PC-3 (cell line): ENCODE measurements at regions not wholly inside any gene's neighbourhood (a gene's known extent, or its start where the extent isn't known, plus 50 kb on each side); places are given as distances from the start of the nearest gene placed in this dataset.

ENCODE experiments used
- ATAC-seq: fragments of 200-7000 bp; cut with Tn5 transposase; 2 replicates; pipeline ENCODE4 v1.9.1; 2020; ENCODE audit warnings: mild to moderate bottlenecking, moderate library complexity
- BruUV-seq: library from RNA; stranded (reverse); fragments of 400-500 nt; replicated peaks from 2 replicates; lab custom pipeline; 2021; lab: Mats Ljungman, UMichigan
- CTCF ChIA-PET: fragments of 300-600 bp; sonication (Branson Sonifier 250); formaldehyde crosslinking; loops from one replicate; lab custom pipeline; 2022; ENCODE audit warnings: antibody characterized with exemption; lab: Charles Lee
- POLR2A ChIA-PET: fragments of 300-600 bp; sonication (Branson Sonifier 250); formaldehyde crosslinking; loops from one replicate; lab custom pipeline; 2022; ENCODE audit warnings: antibody characterized with exemption; ENCODE audit not compliant: unreplicated experiment; lab: Charles Lee
- DNase-seq: peaks from one replicate; pipeline ENCODE4 v3.0.0-alpha.2; 2015
- H2AFZ ChIP-seq: fragments of 300-600 bp; sonication (generic); 2 replicates; pipeline ENCODE4 v1.6.0; 2016; ENCODE audit warnings: antibody characterized with exemption, low read length
- H3F3A ChIP-seq: fragments of 300-600 bp; sonication (generic); one replicate; pipeline ENCODE4 v1.6.0; 2017; ENCODE audit warnings: antibody characterized with exemption, low read length, control low read depth, mild to moderate bottlenecking; ENCODE audit not compliant: unreplicated experiment
- H3K27ac ChIP-seq: fragments of 300-600 bp; sonication (generic); 2 replicates; pipeline ENCODE4 v1.5.1; 2016; ENCODE audit warnings: mild to moderate bottlenecking, low read length
- H3K27me3 ChIP-seq: fragments of 300-600 bp; sonication (generic); 2 replicates; pipeline ENCODE4 v1.6.1; 2016; ENCODE audit warnings: low read length, mixed read lengths
- H3K36me3 ChIP-seq: fragments of 300-600 bp; sonication (generic); 2 replicates; pipeline ENCODE4 v1.6.1; 2016; ENCODE audit warnings: low read depth, mixed run types, low read length, mixed read lengths
- H3K4me1 ChIP-seq: fragments of 300-600 bp; sonication (generic); 2 replicates; pipeline ENCODE4 v1.5.1; 2016; ENCODE audit warnings: low read length; ENCODE audit not compliant: insufficient read depth
- H3K4me2 ChIP-seq: fragments of 300-600 bp; sonication (generic); 2 replicates; pipeline ENCODE4 v1.6.0; 2016; ENCODE audit warnings: low read length
- H3K4me3 ChIP-seq: fragments of 300-600 bp; sonication (generic); 2 replicates; pipeline ENCODE4 v1.5.1; 2016; ENCODE audit warnings: mild to moderate bottlenecking, low read length, mixed read lengths
- H3K79me2 ChIP-seq: fragments of 300-600 bp; sonication (generic); 2 replicates; pipeline ENCODE4 v1.6.1; 2017; ENCODE audit warnings: low read length, mixed read lengths
- H3K9ac ChIP-seq: fragments of 300-600 bp; sonication (generic); 2 replicates; pipeline ENCODE4 v1.6.0; 2016; ENCODE audit warnings: mild to moderate bottlenecking, low read length
- H3K9me2 ChIP-seq: fragments of 300-600 bp; sonication (generic); replicated peaks from 2 replicates; pipeline ENCODE4 v1.6.1; 2016; ENCODE audit warnings: mixed run types, low read length, mixed read lengths
- H3K9me3 ChIP-seq: fragments of 300-600 bp; sonication (generic); 2 replicates; pipeline ENCODE4 v1.6.1; 2016; ENCODE audit warnings: low read length, mixed read lengths
- H4K20me1 ChIP-seq: fragments of 300-600 bp; sonication (generic); 2 replicates; pipeline ENCODE4 v1.6.1; 2016; ENCODE audit warnings: low read length, mixed read lengths
- CTCF ChIP-seq: fragments of 300-600 bp; sonication (generic); conservative IDR thresholded peaks from 2 replicates; pipeline ENCODE4 v1.5.1; 2017; ENCODE audit warnings: antibody characterized with exemption, low read depth, mild to moderate bottlenecking, low read length
- EZH2 ChIP-seq: fragments of 300-600 bp; sonication (generic); IDR thresholded peaks from one replicate; pipeline ENCODE4 v1.6.1; 2017; ENCODE audit warnings: antibody characterized with exemption, mild to moderate bottlenecking, low read length; ENCODE audit not compliant: unreplicated experiment
- EZH2phosphoT487 ChIP-seq: fragments of 300-600 bp; sonication (generic); IDR thresholded peaks from 2 replicates; pipeline ENCODE4 v1.6.1; 2018; ENCODE audit warnings: mild to moderate bottlenecking, antibody characterized with exemption, low read length, borderline replicate concordance
- intact Hi-C: fragments of 100-400 bp; cut with micrococcal nuclease; formaldehyde crosslinking; loops from 2 replicates; pipeline ENCODE4 v1.9.0; 2023

DNA sequence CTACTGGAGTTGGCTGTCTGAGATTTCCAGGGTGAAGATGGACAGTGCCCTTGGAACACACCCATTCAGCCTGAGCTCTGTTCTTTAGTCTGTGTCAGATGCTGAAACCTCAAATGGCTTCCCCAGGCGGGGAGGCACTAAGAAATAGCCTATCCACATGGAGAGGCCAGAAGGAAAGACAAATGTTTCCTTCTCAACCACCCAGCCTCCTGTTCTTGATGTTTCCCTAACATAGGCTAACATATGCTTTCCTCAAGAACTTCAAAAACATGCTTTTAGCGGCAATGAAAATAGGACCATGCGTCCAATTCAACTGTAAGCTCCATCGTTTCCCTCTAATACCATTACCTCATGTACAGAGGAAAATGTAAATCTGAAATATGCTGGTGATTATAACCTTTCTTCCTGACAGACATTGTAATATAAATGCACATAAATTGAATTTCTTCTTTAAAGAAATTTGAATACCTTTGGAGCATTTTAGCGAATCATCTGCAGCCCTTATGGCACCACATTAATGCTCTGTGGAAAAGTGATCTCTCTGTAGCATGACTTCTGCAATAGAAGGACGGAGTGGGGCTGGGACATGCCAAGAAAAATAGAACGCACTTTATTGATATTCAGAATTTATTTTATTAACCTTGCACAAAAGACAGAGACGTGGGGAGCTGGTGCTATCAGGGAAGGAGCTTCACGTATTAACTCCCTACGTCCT is 60.1 kb downstream of the IRX3 start:
- no peak for TF ChIP-seq EZH2phosphoT487
- no peak for TF ChIP-seq EZH2
- TF ChIP-seq CTCF, result no peak
- no peak for DNase-seq
- Histone ChIP-seq H3K9me3 (no peaks in the 10 kb centered on the region), H3K9me2 (no peaks in the 10 kb centered on the region), H3K4me1 (no peaks in the 10 kb centered on the region), H3K27ac (no peak overlapping the region), H3K4me3 (no peak overlapping the region), H3K36me3 (no peaks in the 10 kb centered on the region), H3K27me3 (no peaks in the 10 kb centered on the region; the same call in 1 of the 2 replicates), H4K20me1 (no peaks in the 10 kb centered on the region), H3F3A (no peaks in the 10 kb centered on the region), H3K79me2 (no peaks in the 10 kb centered on the region), H3K4me2 (no peak overlapping the region), H3K9ac (no peak overlapping the region), H2AFZ (no peak overlapping the region)
- no TSS peak for BruUV-seq
- POLR2A ChIA-PET, result no interaction called here
- CTCF ChIA-PET, result no interaction called here
- no peak for ATAC-seq
- intact Hi-C loops, result no loop called here

GRCh38 chr16:54219709-54220108 is 66.9 kb downstream of the IRX3 start:
- no TSS peak for BruUV-seq
- Histone ChIP-seq H3K9ac (no peak overlapping the region), H3K27me3 (peaks cover 6% of the 10 kb centered on the region; the same call in 1 of the 2 replicates), H3K9me2 (no peaks in the 10 kb centered on the region), H3K27ac (no peak overlapping the region), H2AFZ (no peak overlapping the region), H3K79me2 (no peaks in the 10 kb centered on the region), H3K36me3 (no peaks in the 10 kb centered on the region), H4K20me1 (no peaks in the 10 kb centered on the region), H3F3A (no peaks in the 10 kb centered on the region), H3K4me2 (no peak overlapping the region), H3K4me3 (no peak overlapping the region), H3K9me3 (no peaks in the 10 kb centered on the region), H3K4me1 (no peaks in the 10 kb centered on the region)
- ChIA-PET POLR2A (no interaction called here), CTCF (no interaction called here)
- intact Hi-C loops, result no loop called here
- ATAC-seq (no peak), DNase-seq (no peak)
- TF ChIP-seq CTCF, result no peak
- no peak for TF ChIP-seq EZH2
- no peak for TF ChIP-seq EZH2phosphoT487

GRCh38 chr16:54216688-54217087 is 69.9 kb downstream of the IRX3 start:
- DNase-seq (no peak), ATAC-seq (no peak)
- H3K4me2 ChIP-seq, result no peak overlapping the region
- no peaks in the 10 kb centered on the region for H3K9me2 ChIP-seq
- no peaks in the 10 kb centered on the region for H3K36me3 ChIP-seq
- no peaks in the 10 kb centered on the region for H3K79me2 ChIP-seq
- no peak overlapping the region for H3K27ac ChIP-seq
- no peak overlapping the region for H3K4me3 ChIP-seq
- CTCF ChIA-PET, result no interaction called here
- intact Hi-C loops, result no loop called here
- BruUV-seq, result no TSS peak
- H3K9ac ChIP-seq, result no peak overlapping the region
- H3F3A ChIP-seq, result no peaks in the 10 kb centered on the region
- H3K9me3 ChIP-seq, result no peaks in the 10 kb centered on the region
- TF ChIP-seq EZH2phosphoT487 (no peak), EZH2 (no peak), CTCF (no peak)
- POLR2A ChIA-PET, result no interaction called here
- H4K20me1 ChIP-seq, result no peaks in the 10 kb centered on the region
- H3K4me1 ChIP-seq, result no peaks in the 10 kb centered on the region
- no peak overlapping the region for H2AFZ ChIP-seq
- peaks cover 21% of the 10 kb centered on the region; the same call in 1 of the 2 replicates for H3K27me3 ChIP-seq
